ENCODE measurements at regions not wholly inside any gene's neighbourhood (a gene's known extent, or its start where the extent isn't known, plus 50 kb on each side); places are given as distances from the start of the nearest gene placed in this dataset.

DNA sequence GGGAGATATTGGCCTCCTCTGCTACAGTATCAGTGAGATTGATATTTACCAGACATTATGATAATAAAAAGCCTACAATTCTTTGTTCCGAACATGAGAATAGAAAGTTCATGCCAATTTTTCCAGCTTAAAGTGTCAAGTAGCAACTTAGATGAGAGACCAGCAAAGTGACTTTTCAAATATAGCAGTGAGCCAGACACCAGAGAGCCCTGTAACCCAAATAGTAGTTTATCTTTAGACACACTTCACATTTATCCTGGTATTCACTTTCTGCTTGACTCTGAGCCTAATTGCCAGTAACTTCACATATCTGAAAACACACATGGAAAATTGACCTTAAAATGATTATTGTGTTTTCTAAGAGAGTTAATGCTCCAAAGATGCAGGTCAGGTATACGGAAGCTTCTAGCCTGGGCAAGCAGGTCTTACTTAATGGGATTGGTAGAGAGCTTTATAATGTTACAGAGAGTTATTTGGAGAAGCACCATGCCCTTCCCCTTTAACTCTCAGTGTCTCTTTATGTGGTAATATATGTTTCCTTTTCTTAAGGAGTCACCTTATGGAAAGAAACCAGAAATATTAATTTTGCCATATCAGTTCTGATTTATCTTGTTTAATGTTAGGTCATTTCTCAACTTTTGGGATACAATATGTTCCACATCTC is 852.3 kb upstream of the CHORDC1 start:
- ATAC-seq (no peak), DNase-seq (ENCODE audit: low spot score) (no peak)
- TF ChIP-seq TEAD1 (CRISPR knock-in tag; IDR thresholded peaks at IDR 0.05) (no peak), SOX15 (CRISPR knock-in tag; IDR thresholded peaks at IDR 0.05) (no peak), ESRRA (CRISPR knock-in tag; IDR thresholded peaks at IDR 0.05; ENCODE audit: borderline replicate concordance) (no peak), EMX1 (CRISPR knock-in tag; IDR thresholded peaks at IDR 0.05) (no peak), MYBL2 (CRISPR knock-in tag; IDR thresholded peaks at IDR 0.05) (no peak), OVOL2 (CRISPR knock-in tag; IDR thresholded peaks at IDR 0.05; ENCODE audit: borderline replicate concordance) (no peak), ZBTB21 (CRISPR knock-in tag; IDR thresholded peaks at IDR 0.05; ENCODE audit: borderline replicate concordance) (no peak), ZNF317 (CRISPR knock-in tag; IDR thresholded peaks at IDR 0.05; ENCODE audit: borderline replicate concordance, low read depth) (no peak), ARID4B (CRISPR knock-in tag; IDR thresholded peaks at IDR 0.05; ENCODE audit: borderline replicate concordance) (no peak), GTF2I (CRISPR knock-in tag; conservative IDR thresholded peaks at IDR 0.05) (no peak), NFATC4 (CRISPR knock-in tag; IDR thresholded peaks at IDR 0.05) (no peak), SP1 (CRISPR knock-in tag; conservative IDR thresholded peaks at IDR 0.05) (no peak), CREB1 (CRISPR knock-in tag; IDR thresholded peaks at IDR 0.05) (no peak), HMGA2 (CRISPR knock-in tag; IDR thresholded peaks at IDR 0.05) (no peak), NR2C2 (CRISPR knock-in tag; IDR thresholded peaks at IDR 0.05) (no peak), ELF4 (CRISPR knock-in tag; IDR thresholded peaks at IDR 0.05; ENCODE audit: low read depth) (no peak), CREM (CRISPR knock-in tag; IDR thresholded peaks at IDR 0.05) (no peak)
- TF ChIP-seq, protein P1, sequence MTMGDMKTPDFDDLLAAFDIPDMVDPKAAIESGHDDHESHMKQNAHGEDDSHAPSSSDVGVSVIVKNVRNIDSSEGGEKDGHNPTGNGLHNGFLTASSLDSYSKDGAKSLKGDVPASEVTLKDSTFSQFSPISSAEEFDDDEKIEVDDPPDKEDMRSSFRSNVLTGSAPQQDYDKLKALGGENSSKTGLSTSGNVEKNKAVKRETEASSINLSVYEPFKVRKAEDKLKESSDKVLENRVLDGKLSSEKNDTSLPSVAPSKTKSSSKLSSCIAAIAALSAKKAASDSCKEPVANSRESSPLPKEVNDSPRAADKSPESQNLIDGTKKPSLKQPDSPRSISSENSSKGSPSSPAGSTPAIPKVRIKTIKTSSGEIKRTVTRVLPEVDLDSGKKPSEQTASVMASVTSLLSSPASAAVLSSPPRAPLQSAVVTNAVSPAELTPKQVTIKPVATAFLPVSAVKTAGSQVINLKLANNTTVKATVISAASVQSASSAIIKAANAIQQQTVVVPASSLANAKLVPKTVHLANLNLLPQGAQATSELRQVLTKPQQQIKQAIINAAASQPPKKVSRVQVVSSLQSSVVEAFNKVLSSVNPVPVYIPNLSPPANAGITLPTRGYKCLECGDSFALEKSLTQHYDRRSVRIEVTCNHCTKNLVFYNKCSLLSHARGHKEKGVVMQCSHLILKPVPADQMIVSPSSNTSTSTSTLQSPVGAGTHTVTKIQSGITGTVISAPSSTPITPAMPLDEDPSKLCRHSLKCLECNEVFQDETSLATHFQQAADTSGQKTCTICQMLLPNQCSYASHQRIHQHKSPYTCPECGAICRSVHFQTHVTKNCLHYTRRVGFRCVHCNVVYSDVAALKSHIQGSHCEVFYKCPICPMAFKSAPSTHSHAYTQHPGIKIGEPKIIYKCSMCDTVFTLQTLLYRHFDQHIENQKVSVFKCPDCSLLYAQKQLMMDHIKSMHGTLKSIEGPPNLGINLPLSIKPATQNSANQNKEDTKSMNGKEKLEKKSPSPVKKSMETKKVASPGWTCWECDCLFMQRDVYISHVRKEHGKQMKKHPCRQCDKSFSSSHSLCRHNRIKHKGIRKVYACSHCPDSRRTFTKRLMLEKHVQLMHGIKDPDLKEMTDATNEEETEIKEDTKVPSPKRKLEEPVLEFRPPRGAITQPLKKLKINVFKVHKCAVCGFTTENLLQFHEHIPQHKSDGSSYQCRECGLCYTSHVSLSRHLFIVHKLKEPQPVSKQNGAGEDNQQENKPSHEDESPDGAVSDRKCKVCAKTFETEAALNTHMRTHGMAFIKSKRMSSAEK (CRISPR knock-in tag; IDR thresholded peaks at IDR 0.05; ENCODE audit: borderline replicate concordance): no peak
- TF ChIP-seq, protein P2, sequence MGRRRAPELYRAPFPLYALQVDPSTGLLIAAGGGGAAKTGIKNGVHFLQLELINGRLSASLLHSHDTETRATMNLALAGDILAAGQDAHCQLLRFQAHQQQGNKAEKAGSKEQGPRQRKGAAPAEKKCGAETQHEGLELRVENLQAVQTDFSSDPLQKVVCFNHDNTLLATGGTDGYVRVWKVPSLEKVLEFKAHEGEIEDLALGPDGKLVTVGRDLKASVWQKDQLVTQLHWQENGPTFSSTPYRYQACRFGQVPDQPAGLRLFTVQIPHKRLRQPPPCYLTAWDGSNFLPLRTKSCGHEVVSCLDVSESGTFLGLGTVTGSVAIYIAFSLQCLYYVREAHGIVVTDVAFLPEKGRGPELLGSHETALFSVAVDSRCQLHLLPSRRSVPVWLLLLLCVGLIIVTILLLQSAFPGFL (CRISPR knock-in tag; IDR thresholded peaks at IDR 0.05; ENCODE audit: borderline replicate concordance): no peak
- TF ChIP-seq, protein P3, sequence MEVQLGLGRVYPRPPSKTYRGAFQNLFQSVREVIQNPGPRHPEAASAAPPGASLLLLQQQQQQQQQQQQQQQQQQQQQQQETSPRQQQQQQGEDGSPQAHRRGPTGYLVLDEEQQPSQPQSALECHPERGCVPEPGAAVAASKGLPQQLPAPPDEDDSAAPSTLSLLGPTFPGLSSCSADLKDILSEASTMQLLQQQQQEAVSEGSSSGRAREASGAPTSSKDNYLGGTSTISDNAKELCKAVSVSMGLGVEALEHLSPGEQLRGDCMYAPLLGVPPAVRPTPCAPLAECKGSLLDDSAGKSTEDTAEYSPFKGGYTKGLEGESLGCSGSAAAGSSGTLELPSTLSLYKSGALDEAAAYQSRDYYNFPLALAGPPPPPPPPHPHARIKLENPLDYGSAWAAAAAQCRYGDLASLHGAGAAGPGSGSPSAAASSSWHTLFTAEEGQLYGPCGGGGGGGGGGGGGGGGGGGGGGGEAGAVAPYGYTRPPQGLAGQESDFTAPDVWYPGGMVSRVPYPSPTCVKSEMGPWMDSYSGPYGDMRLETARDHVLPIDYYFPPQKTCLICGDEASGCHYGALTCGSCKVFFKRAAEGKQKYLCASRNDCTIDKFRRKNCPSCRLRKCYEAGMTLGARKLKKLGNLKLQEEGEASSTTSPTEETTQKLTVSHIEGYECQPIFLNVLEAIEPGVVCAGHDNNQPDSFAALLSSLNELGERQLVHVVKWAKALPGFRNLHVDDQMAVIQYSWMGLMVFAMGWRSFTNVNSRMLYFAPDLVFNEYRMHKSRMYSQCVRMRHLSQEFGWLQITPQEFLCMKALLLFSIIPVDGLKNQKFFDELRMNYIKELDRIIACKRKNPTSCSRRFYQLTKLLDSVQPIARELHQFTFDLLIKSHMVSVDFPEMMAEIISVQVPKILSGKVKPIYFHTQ (CRISPR knock-in tag; IDR thresholded peaks at IDR 0.05): no peak
- Mint-ChIP-seq H3K4me1 (peaks cover 9% of the 10 kb centered on the region), H3K36me3 (peaks cover 6% of the 10 kb centered on the region), H3K9me3 (peaks cover 8% of the 10 kb centered on the region), H3K4me3 (no peak overlapping the region), H3K27ac (no peak overlapping the region), H3K27me3 (ENCODE audit: low read depth) (no peaks in the 10 kb centered on the region)
- ChIA-PET CTCF (no interaction called here), POLR2A (no interaction called here)
